Suprapubic skin (tissue), 3 donors: ENCODE measurements at regions not wholly inside any gene's neighbourhood (a gene's known extent, or its start where the extent isn't known, plus 50 kb on each side); places are given as distances from the start of the nearest gene placed in this dataset.

Source experiments
- POLR2A ChIP-seq, 2 donors: fragments of 450-650 bp; IDR thresholded peaks; one replicate each; pipeline ENCODE4 v1.6.1; 2017; ENCODE audit warnings: antibody characterized with exemption in 2 of 2, mild to moderate bottlenecking in 2 of 2, moderate library complexity in 2 of 2
- TF ChIP-seq, protein P1 (sequence below), 2 donors: fragments of 200-600 bp in 1 of 2; fragments of 450-650 bp in 1 of 2; sonication (generic) in 1 of 2; IDR thresholded peaks; one replicate each; pipeline ENCODE4 v1.5.1; 2016 to 2019; ENCODE audit warnings: antibody characterized with exemption in 2 of 2, mild to moderate bottlenecking in 1 of 2, moderate library complexity in 1 of 2

DNA sequence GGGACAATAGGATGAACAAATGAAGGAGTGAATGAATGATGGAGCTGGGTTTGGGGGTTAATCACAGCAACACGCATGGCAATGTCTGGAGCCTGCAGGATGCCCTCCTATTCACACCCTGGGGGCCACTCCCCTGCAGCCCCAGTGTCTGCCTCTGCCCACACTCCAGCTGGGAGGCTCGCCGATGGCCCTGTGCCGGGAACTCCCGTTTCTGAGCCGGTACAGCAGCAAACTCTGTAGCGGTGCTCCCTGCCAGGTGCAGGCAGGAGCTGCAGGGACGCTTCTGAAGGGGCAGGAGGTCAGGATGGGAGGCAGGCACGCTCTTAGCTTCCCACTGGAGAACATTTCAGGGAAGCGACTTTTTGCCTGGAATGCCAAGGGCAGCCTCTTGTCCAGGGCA, 55.4 kb upstream of the NCOR2 start:
- TF ChIP-seq POLR2A (IDR thresholded peaks at IDR 0.05): no peak
- TF ChIP-seq, protein P1, sequence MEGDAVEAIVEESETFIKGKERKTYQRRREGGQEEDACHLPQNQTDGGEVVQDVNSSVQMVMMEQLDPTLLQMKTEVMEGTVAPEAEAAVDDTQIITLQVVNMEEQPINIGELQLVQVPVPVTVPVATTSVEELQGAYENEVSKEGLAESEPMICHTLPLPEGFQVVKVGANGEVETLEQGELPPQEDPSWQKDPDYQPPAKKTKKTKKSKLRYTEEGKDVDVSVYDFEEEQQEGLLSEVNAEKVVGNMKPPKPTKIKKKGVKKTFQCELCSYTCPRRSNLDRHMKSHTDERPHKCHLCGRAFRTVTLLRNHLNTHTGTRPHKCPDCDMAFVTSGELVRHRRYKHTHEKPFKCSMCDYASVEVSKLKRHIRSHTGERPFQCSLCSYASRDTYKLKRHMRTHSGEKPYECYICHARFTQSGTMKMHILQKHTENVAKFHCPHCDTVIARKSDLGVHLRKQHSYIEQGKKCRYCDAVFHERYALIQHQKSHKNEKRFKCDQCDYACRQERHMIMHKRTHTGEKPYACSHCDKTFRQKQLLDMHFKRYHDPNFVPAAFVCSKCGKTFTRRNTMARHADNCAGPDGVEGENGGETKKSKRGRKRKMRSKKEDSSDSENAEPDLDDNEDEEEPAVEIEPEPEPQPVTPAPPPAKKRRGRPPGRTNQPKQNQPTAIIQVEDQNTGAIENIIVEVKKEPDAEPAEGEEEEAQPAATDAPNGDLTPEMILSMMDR (IDR thresholded peaks at IDR 0.05): no peak
